ENCODE measurements at regions not wholly inside any gene's neighbourhood (a gene's known extent, or its start where the extent isn't known, plus 50 kb on each side); places are given as distances from the start of the nearest gene placed in this dataset.

DNA sequence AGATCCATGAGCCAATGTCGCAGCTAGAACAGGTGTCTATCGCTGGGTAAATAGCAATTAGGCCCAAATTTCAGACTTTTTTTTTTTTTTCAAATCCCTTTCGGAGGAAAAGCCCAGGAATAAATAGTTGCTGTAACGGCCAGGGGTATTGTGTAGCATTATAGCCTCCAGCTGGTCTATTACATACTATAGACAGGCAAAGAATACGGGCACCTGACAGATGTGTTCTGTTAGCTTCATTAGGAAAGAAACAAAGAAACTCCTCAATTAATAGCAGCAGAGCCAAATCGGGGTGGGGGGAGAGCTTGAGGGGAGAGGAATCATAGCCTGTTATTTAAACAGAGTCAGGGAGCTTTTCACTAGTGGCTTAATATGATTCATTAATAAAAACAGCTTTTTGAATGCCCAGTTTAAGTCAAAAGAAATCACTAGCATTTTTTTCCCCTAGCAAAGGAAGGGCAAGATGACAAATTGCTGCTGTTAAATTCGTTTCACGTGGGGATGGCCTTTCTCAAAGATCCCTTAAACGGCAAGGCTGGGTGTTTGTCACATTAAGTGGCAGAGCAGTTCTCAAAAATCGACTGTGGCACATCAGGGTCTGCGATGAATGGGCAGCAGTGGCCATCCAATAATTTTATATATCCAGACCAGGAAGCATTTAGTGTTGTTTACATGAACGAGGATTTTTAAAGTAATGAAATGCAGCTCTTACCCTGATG lies 139.4 kb downstream of the ID4 start:
- no peak for FAIRE-seq
- WGBS (ENCODE audit: insufficient coverage, insufficient replicate concordance, low lambda C conversion rate, missing lambda C conversion rate) = under 1% methylated on average over 12 of the region's 12 CpGs

More for the DNA sequence above, 139.4 kb downstream of the ID4 start:
- no peak overlapping the region for H3K4me2 ChIP-seq (ENCODE audit: control insufficient read depth, insufficient read depth)
- no peaks in the 10 kb centered on the region for H3K79me2 ChIP-seq (ENCODE audit: control insufficient read depth, insufficient read depth, low read length)
- ATAC-seq (no peak), DNase-seq (ENCODE audit: low read depth, low spot score) (no peak)
- H4K20me1 ChIP-seq (ENCODE audit: control insufficient read depth, insufficient read depth) = no peaks in the 10 kb centered on the region
- no peaks in the 10 kb centered on the region for H3K36me3 ChIP-seq (ENCODE audit: control insufficient read depth in 2 of 2, insufficient read depth in 2 of 2, low read length in 1 of 2)
- H3K4me1 ChIP-seq (ENCODE audit: control insufficient read depth, insufficient read depth, low read length) = no peaks in the 10 kb centered on the region
- BruUV-seq (replicated peaks) = no TSS peak
- ChIA-PET POLR2A (interaction anchor here (0.6 kb wide), 1 partner anchor 389 kb away, joined by 6 read pairs; no protein-coding TSS in a partner anchor), RAD21 (ENCODE audit: unreplicated experiment) (no interaction called here), CTCF (no interaction called here), SMC1A (ENCODE audit: uncharacterized antibody, unreplicated experiment) (interaction anchor here (0.6 kb wide), 1 partner anchor 151 kb away, joined by 4 read pairs; no protein-coding TSS in a partner anchor)
- H3K4me3 ChIP-seq = no peak overlapping the region
- no peak overlapping the region for H2AFZ ChIP-seq (ENCODE audit: control insufficient read depth, low read depth, low read length)
- intact Hi-C loops (cut with micrococcal nuclease; ENCODE audit: unreplicated experiment) = no loop called here
- H3K9ac ChIP-seq (ENCODE audit: control insufficient read depth, insufficient read depth, low read length) = no peak overlapping the region
- H3K9me3 ChIP-seq (replicated peaks; ENCODE audit: control insufficient read depth, insufficient read depth, low read length) = no peaks in the 10 kb centered on the region
- no peak for TF ChIP-seq KLF5 (IDR thresholded peaks at IDR 0.05; ENCODE audit: partially characterized antibody)
- TF ChIP-seq, protein P1, sequence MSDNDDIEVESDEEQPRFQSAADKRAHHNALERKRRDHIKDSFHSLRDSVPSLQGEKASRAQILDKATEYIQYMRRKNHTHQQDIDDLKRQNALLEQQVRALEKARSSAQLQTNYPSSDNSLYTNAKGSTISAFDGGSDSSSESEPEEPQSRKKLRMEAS (IDR thresholded peaks at IDR 0.05; ENCODE audit: low read depth, low read length) = no peak
- no peak for TF ChIP-seq YY1 (IDR thresholded peaks at IDR 0.05; ENCODE audit: low read depth, low read length)
- TF ChIP-seq TCF3 (IDR thresholded peaks at IDR 0.05; ENCODE audit: borderline replicate concordance, insufficient read depth, low read depth, low read length) = no peak
- TF ChIP-seq, protein P2, sequence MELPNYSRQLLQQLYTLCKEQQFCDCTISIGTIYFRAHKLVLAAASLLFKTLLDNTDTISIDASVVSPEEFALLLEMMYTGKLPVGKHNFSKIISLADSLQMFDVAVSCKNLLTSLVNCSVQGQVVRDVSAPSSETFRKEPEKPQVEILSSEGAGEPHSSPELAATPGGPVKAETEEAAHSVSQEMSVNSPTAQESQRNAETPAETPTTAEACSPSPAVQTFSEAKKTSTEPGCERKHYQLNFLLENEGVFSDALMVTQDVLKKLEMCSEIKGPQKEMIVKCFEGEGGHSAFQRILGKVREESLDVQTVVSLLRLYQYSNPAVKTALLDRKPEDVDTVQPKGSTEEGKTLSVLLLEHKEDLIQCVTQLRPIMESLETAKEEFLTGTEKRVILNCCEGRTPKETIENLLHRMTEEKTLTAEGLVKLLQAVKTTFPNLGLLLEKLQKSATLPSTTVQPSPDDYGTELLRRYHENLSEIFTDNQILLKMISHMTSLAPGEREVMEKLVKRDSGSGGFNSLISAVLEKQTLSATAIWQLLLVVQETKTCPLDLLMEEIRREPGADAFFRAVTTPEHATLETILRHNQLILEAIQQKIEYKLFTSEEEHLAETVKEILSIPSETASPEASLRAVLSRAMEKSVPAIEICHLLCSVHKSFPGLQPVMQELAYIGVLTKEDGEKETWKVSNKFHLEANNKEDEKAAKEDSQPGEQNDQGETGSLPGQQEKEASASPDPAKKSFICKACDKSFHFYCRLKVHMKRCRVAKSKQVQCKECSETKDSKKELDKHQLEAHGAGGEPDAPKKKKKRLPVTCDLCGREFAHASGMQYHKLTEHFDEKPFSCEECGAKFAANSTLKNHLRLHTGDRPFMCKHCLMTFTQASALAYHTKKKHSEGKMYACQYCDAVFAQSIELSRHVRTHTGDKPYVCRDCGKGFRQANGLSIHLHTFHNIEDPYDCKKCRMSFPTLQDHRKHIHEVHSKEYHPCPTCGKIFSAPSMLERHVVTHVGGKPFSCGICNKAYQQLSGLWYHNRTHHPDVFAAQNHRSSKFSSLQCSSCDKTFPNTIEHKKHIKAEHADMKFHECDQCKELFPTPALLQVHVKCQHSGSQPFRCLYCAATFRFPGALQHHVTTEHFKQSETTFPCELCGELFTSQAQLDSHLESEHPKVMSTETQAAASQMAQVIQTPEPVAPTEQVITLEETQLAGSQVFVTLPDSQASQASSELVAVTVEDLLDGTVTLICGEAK (IDR thresholded peaks at IDR 0.05; ENCODE audit: borderline replicate concordance) = no peak
- no peak for TF ChIP-seq SIX5 (IDR thresholded peaks at IDR 0.05; ENCODE audit: low read depth, low read length, severe bottlenecking)
- TF ChIP-seq FOXM1 (IDR thresholded peaks at IDR 0.05; ENCODE audit: low read depth, low read length) = no peak
- TF ChIP-seq IRF5 (IDR thresholded peaks at IDR 0.05; ENCODE audit: borderline replicate concordance) = no peak
- TF ChIP-seq PAX8 (IDR thresholded peaks at IDR 0.05) = no peak
- TF ChIP-seq BACH1 (IDR thresholded peaks at IDR 0.05; ENCODE audit: borderline replicate concordance) = no peak
- TF ChIP-seq SMAD5 (IDR thresholded peaks at IDR 0.05; ENCODE audit: low read depth) = no peak
- TF ChIP-seq, protein P3, sequence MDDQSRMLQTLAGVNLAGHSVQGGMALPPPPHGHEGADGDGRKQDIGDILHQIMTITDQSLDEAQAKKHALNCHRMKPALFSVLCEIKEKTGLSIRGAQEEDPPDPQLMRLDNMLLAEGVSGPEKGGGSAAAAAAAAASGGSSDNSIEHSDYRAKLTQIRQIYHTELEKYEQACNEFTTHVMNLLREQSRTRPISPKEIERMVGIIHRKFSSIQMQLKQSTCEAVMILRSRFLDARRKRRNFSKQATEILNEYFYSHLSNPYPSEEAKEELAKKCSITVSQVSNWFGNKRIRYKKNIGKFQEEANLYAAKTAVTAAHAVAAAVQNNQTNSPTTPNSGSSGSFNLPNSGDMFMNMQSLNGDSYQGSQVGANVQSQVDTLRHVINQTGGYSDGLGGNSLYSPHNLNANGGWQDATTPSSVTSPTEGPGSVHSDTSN (IDR thresholded peaks at IDR 0.05; ENCODE audit: insufficient replicate concordance, low read depth, low read length) = no peak
- in situ Hi-C loops (cut with MboI) = no loop called here
- H3K27me3 ChIP-seq (replicated peaks in 1 of 2; ENCODE audit: control insufficient read depth in 2 of 2, insufficient read depth in 2 of 2, low read length in 1 of 2) = no peaks in the 10 kb centered on the region; a peak in 1 of 4 replicates
- no peak overlapping the region for H3K27ac ChIP-seq (ENCODE audit: control insufficient read depth, insufficient read depth)

Data from GM12878 (cell line).